HEK293 (cell line): ENCODE measurements at regions not wholly inside any gene's neighbourhood (a gene's known extent, or its start where the extent isn't known, plus 50 kb on each side); places are given as distances from the start of the nearest gene placed in this dataset.

Experiments
- CTCF ChIA-PET: fragments of 350-600 bp; formaldehyde crosslinking; extraction: SDS; loops from one replicate; lab custom pipeline; 2021; ENCODE audit warnings: antibody characterized with exemption; lab: Yijun Ruan, JAX
- POLR2A ChIA-PET: fragments of 300-600 bp; formaldehyde crosslinking; extraction: SDS; loops from one replicate; lab custom pipeline; 2020; ENCODE audit warnings: antibody characterized with exemption, inconsistent platforms; lab: Yijun Ruan, JAX
- H3K27ac ChIP-seq: fragments of 200-500 bp; sonication (Bioruptor generic); 2 replicates; pipeline ENCODE4 v1.5.1; 2014; ENCODE audit warnings: low read depth, low read length, control low read depth, inconsistent platforms; ENCODE audit errors: extremely low read depth
- H3K36me3 ChIP-seq, 2 experiments: fragments of 200-500 bp in 1 of 2; sonication (Bioruptor generic) in 1 of 2; 1 replicate in 1 of 2; 2 replicates in 1 of 2; pipeline ENCODE4 v1.5.1; 2014 to 2017; ENCODE audit warnings: inconsistent platforms in 2 of 2, low read length in 2 of 2; ENCODE audit not compliant: control insufficient read depth in 2 of 2, insufficient read depth in 1 of 2
- H3K4me1 ChIP-seq: fragments of 200-500 bp; sonication (Bioruptor generic); 2 replicates; pipeline ENCODE4 v1.5.1; 2014; ENCODE audit warnings: mild to moderate bottlenecking, low read length, inconsistent platforms; ENCODE audit not compliant: control insufficient read depth, insufficient read depth
- H3K4me3 ChIP-seq: 2 replicates; pipeline ENCODE4 v1.5.1; 2011; ENCODE audit warnings: low read depth, mild to moderate bottlenecking, control low read depth, low read length, moderate library complexity
- H3K9me3 ChIP-seq: fragments of 200-500 bp; sonication (Bioruptor generic); 2 replicates; pipeline ENCODE4 v1.5.1; 2014; ENCODE audit warnings: low read depth, low read length, inconsistent platforms; ENCODE audit not compliant: control insufficient read depth, insufficient read depth
- CTCF ChIP-seq: fragments of 450-650 bp; formaldehyde crosslinking; IDR thresholded peaks from 2 replicates; pipeline ENCODE4 v1.5.1; 2016; ENCODE audit warnings: missing biosample characterization, missing genetic modification characterization
- ZBTB10 ChIP-seq: fragments of 450-650 bp; formaldehyde crosslinking; IDR thresholded peaks from 2 replicates; pipeline ENCODE4 v1.5.1; 2016; ENCODE audit warnings: missing biosample characterization, missing genetic modification characterization
- ZBTB21 ChIP-seq: fragments of 450-650 bp; formaldehyde crosslinking; IDR thresholded peaks from 2 replicates; pipeline ENCODE4 v1.5.1; 2017; ENCODE audit warnings: missing biosample characterization, missing genetic modification characterization
- ZBTB48 ChIP-seq: fragments of 450-650 bp; formaldehyde crosslinking; IDR thresholded peaks from 2 replicates; pipeline ENCODE4 v1.5.1; 2016; ENCODE audit warnings: missing biosample characterization, missing genetic modification characterization
- ZIC2 ChIP-seq: fragments of 450-650 bp; formaldehyde crosslinking; IDR thresholded peaks from 2 replicates; pipeline ENCODE4 v1.5.1; 2016; ENCODE audit warnings: missing biosample characterization, missing genetic modification characterization
- ZNF10 ChIP-seq: fragments of 450-650 bp; formaldehyde crosslinking; IDR thresholded peaks from 2 replicates; pipeline ENCODE4 v1.5.1; 2017; ENCODE audit warnings: missing biosample characterization, missing genetic modification characterization
- ZNF112 ChIP-seq: fragments of 450-650 bp; formaldehyde crosslinking; IDR thresholded peaks from 2 replicates; pipeline ENCODE4 v1.5.0; 2017; ENCODE audit warnings: missing biosample characterization, missing genetic modification characterization
- ZNF148 ChIP-seq: fragments of 450-650 bp; formaldehyde crosslinking; IDR thresholded peaks from 2 replicates; pipeline ENCODE4 v1.5.0; 2017; ENCODE audit warnings: missing biosample characterization, missing genetic modification characterization, borderline replicate concordance
- ZNF18 ChIP-seq: fragments of 450-650 bp; formaldehyde crosslinking; IDR thresholded peaks from 2 replicates; pipeline ENCODE4 v1.5.1; 2016; ENCODE audit warnings: missing biosample characterization, missing genetic modification characterization
- ZNF2 ChIP-seq: fragments of 450-650 bp; formaldehyde crosslinking; IDR thresholded peaks from 2 replicates; pipeline ENCODE4 v1.5.1; 2016; ENCODE audit warnings: missing biosample characterization, missing genetic modification characterization
- ZNF24 ChIP-seq: fragments of 450-650 bp; formaldehyde crosslinking; IDR thresholded peaks from 2 replicates; pipeline ENCODE4 v1.5.1; 2016; ENCODE audit warnings: missing biosample characterization, missing genetic modification characterization
- ZNF341 ChIP-seq: fragments of 450-650 bp; formaldehyde crosslinking; IDR thresholded peaks from 2 replicates; pipeline ENCODE4; 2016; ENCODE audit warnings: low read depth, missing biosample characterization, missing genetic modification characterization
- ZNF350 ChIP-seq: fragments of 450-650 bp; formaldehyde crosslinking; IDR thresholded peaks from 2 replicates; pipeline ENCODE4 v1.5.0; 2017; ENCODE audit warnings: missing biosample characterization, mild to moderate bottlenecking, missing genetic modification characterization
- ZNF426 ChIP-seq: fragments of 450-650 bp; formaldehyde crosslinking; IDR thresholded peaks from 2 replicates; pipeline ENCODE4 v1.5.1; 2017; ENCODE audit warnings: missing biosample characterization, missing genetic modification characterization, mild to moderate bottlenecking, inconsistent platforms, moderate library complexity
- ZNF530 ChIP-seq: fragments of 450-650 bp; formaldehyde crosslinking; IDR thresholded peaks from 2 replicates; pipeline ENCODE4 v1.5.1; 2016; ENCODE audit warnings: low read depth, missing biosample characterization, missing genetic modification characterization
- ZNF629 ChIP-seq: fragments of 450-650 bp; formaldehyde crosslinking; IDR thresholded peaks from 2 replicates; pipeline ENCODE4 v1.5.1; 2017; ENCODE audit warnings: missing biosample characterization, missing genetic modification characterization
- ZNF654 ChIP-seq: fragments of 450-650 bp; formaldehyde crosslinking; IDR thresholded peaks from 2 replicates; pipeline ENCODE4 v1.5.1; 2016; ENCODE audit warnings: low read depth, missing biosample characterization, missing genetic modification characterization
- ZNF791 ChIP-seq: fragments of 450-650 bp; formaldehyde crosslinking; IDR thresholded peaks from 2 replicates; pipeline ENCODE4 v1.5.1; 2016; ENCODE audit warnings: missing biosample characterization, missing genetic modification characterization
- ZSCAN16 ChIP-seq: fragments of 450-650 bp; formaldehyde crosslinking; IDR thresholded peaks from 2 replicates; pipeline ENCODE4 v1.5.1; 2016; ENCODE audit warnings: missing biosample characterization, missing genetic modification characterization
- ZSCAN5A ChIP-seq: fragments of 450-650 bp; formaldehyde crosslinking; IDR thresholded peaks from 2 replicates; pipeline ENCODE4 v1.5.1; 2016; ENCODE audit warnings: missing biosample characterization, missing genetic modification characterization

GRCh38 chr11:64485074-64485473 is 70.7 kb upstream of the SLC22A11 start (continued):
- no peak for TF ChIP-seq ZNF350 (tag by site-specific recombination)

- H3K9me3 ChIP-seq = no peaks in the 10 kb centered on the region
- no peaks in the 10 kb centered on the region for H3K36me3 ChIP-seq
- POLR2A ChIA-PET = no interaction called here
- no peak overlapping the region for H3K4me3 ChIP-seq
- TF ChIP-seq ZNF629 (tag by site-specific recombination) (no peak), ZBTB21 (tag by site-specific recombination) (no peak), ZNF148 (tag by site-specific recombination) (no peak), ZNF112 (no peak), ZSCAN5A (tag by site-specific recombination) (no peak), ZNF18 (no peak), ZNF341 (tag by site-specific recombination) (no peak), ZIC2 (tag by site-specific recombination) (no peak), ZNF24 (tag by site-specific recombination) (no peak), ZNF791 (tag by site-specific recombination) (no peak), ZBTB10 (peak; percentile 70), ZBTB48 (0 out of 2 replicates have a peak, but pooled peaks have one; percentile 32), ZNF654 (tag by site-specific recombination) (peak; percentile 64), ZNF2 (tag by site-specific recombination) (0 out of 2 replicates have a peak, but pooled peaks have one; percentile 24), ZNF530 (tag by site-specific recombination) (no peak), CTCF (tag by site-specific recombination) (peak; percentile 56), ZSCAN16 (tag by site-specific recombination) (no peak), ZNF10 (tag by site-specific recombination) (no peak), ZNF426 (tag by site-specific recombination) (no peak)
- CTCF ChIA-PET = interaction anchor here (0.5 to 7.7 kb wide), 23 partner anchors 8 to 295 kb away, joined by 3 to 90 read pairs (median 4); partner anchors contain the start of genes ESRRA, PRDX5 and TRMT112
- H3K27ac ChIP-seq = no peak overlapping the region
- no peaks in the 10 kb centered on the region for H3K4me1 ChIP-seq
Measured at GRCh38 chr11:64489831-64490441, 65.8 kb upstream of the SLC22A11 start.
